HK-2 (cell line): ENCODE measurements at regions not wholly inside any gene's neighbourhood (a gene's known extent, or its start where the extent isn't known, plus 50 kb on each side); places are given as distances from the start of the nearest gene placed in this dataset.
"Not testable (repeated sequence)": the region's sequence is repeated elsewhere in the genome, so short reads cannot be mapped to it uniquely, and the experiment has no call there.

ENCODE experiments used
- DNase-seq: peaks from one replicate; pipeline ENCODE4 v3.0.0-alpha.2; 2018; ENCODE audit not compliant: unreplicated experiment

GRCh38 chr3:177777699-177778098 is 580.4 kb upstream of the TBL1XR1 start:
- DNase-seq = peak; percentile 61

- no peak for DNase-seq
Measured at GRCh38 chr3:177778633-177779032, 581.4 kb upstream of the TBL1XR1 start.

- DNase-seq = no peak
Measured at GRCh38 chr3:177781686-177782161, 584.4 kb upstream of the TBL1XR1 start.

GRCh38 chr3:177783338-177783737 is 586.1 kb upstream of the TBL1XR1 start:
- no peak for DNase-seq

GRCh38 chr3:177783767-177784166 is 586.5 kb upstream of the TBL1XR1 start:
- DNase-seq = no peak

- no peak for DNase-seq
Measured at GRCh38 chr3:177787279-177788041, 590.2 kb upstream of the TBL1XR1 start.

- DNase-seq = no peak
Measured at GRCh38 chr3:177789500-177789899, 592.2 kb upstream of the TBL1XR1 start.

GRCh38 chr3:177792311-177793030 is 595.2 kb upstream of the TBL1XR1 start:
- no peak for DNase-seq

- no peak for DNase-seq
Measured at GRCh38 chr3:177793451-177793850, 596.2 kb upstream of the TBL1XR1 start.

- DNase-seq = no peak
Measured at GRCh38 chr3:177795216-177795615, 597.9 kb upstream of the TBL1XR1 start.

GRCh38 chr3:177795859-177796258 is 598.6 kb upstream of the TBL1XR1 start:
- DNase-seq = no peak

- DNase-seq = not testable (repeated sequence)
Measured at GRCh38 chr3:177800147-177800546, 602.9 kb upstream of the TBL1XR1 start.

GRCh38 chr3:177800561-177800960 is 603.3 kb upstream of the TBL1XR1 start:
- DNase-seq = no peak

- no peak for DNase-seq
Measured at GRCh38 chr3:177802151-177802900, 605.0 kb upstream of the TBL1XR1 start.

GRCh38 chr3:177803500-177803899 is 606.2 kb upstream of the TBL1XR1 start:
- no peak for DNase-seq

- no peak for DNase-seq
Measured at GRCh38 chr3:177804032-177804431, 606.8 kb upstream of the TBL1XR1 start.

- DNase-seq = no peak
Measured at GRCh38 chr3:177804646-177805045, 607.4 kb upstream of the TBL1XR1 start.

- no peak for DNase-seq
Measured at GRCh38 chr3:177807150-177807875, 610.0 kb upstream of the TBL1XR1 start.

GRCh38 chr3:177808928-177809478 is 611.7 kb upstream of the TBL1XR1 start:
- DNase-seq = not testable (repeated sequence)

GRCh38 chr3:177810162-177810623 is 612.9 kb upstream of the TBL1XR1 start:
- DNase-seq = no peak

- no peak for DNase-seq
Measured at GRCh38 chr3:177811112-177811511, 613.8 kb upstream of the TBL1XR1 start.
